ENCODE measurements at regions not wholly inside any gene's neighbourhood (a gene's known extent, or its start where the extent isn't known, plus 50 kb on each side); places are given as distances from the start of the nearest gene placed in this dataset.

GRCh38 chr1:157284451-157284850 is 146.3 kb upstream of the ETV3 start:
- no peak for TF ChIP-seq CTCF (conservative IDR thresholded peaks at IDR 0.05)
- TF ChIP-seq EZH2 (IDR thresholded peaks at IDR 0.05; ENCODE audit: low read depth) = no peak

Data from PC-9 (cell line).